A673 (cell line): ENCODE measurements at regions not wholly inside any gene's neighbourhood (a gene's known extent, or its start where the extent isn't known, plus 50 kb on each side); places are given as distances from the start of the nearest gene placed in this dataset.

Source experiments
- BruUV-seq: library from RNA; stranded (reverse); fragments of 400-500 nt; replicated peaks from 2 replicates; lab custom pipeline; 2021; lab: Mats Ljungman, UMichigan
- CTCF ChIA-PET: fragments of 300-600 bp; sonication (Branson Sonifier 250); formaldehyde crosslinking; loops from one replicate; lab custom pipeline; 2022; ENCODE audit warnings: antibody characterized with exemption; lab: Charles Lee
- POLR2A ChIA-PET: fragments of 300-600 bp; sonication (Branson Sonifier 250); formaldehyde crosslinking; loops from one replicate; lab custom pipeline; 2022; ENCODE audit warnings: antibody characterized with exemption; ENCODE audit not compliant: low non-redundant PET; lab: Charles Lee
- DNase-seq: peaks from one replicate; pipeline ENCODE4 v3.0.0-alpha.2; 2015; ENCODE audit warnings: low spot score
- H3K27ac ChIP-seq: fragments of 200-600 bp; sonication (generic); 2 replicates; pipeline ENCODE4 v1.5.1; 2016; ENCODE audit warnings: mixed run types, low read depth, mild to moderate bottlenecking, mixed read lengths, antibody characterized with exemption, low read length; ENCODE audit not compliant: poor library complexity, severe bottlenecking
- H3K27me3 ChIP-seq: fragments of 200-600 bp; sonication (generic); replicated peaks from 2 replicates; pipeline ENCODE4 v1.6.1; 2017; ENCODE audit warnings: mixed run types, low read depth, mild to moderate bottlenecking, mixed read lengths, antibody characterized with exemption, low read length; ENCODE audit not compliant: insufficient read depth, poor library complexity
- H3K36me3 ChIP-seq: fragments of 200-600 bp; sonication (generic); 2 replicates; pipeline ENCODE4 v1.6.1; 2016; ENCODE audit warnings: mixed run types, mild to moderate bottlenecking, mixed read lengths, antibody characterized with exemption, low read length; ENCODE audit not compliant: insufficient read depth, poor library complexity, severe bottlenecking
- H3K4me1 ChIP-seq: fragments of 200-600 bp; sonication (generic); 2 replicates; pipeline ENCODE4 v1.6.1; 2017; ENCODE audit warnings: mixed run types, mild to moderate bottlenecking, mixed read lengths, antibody characterized with exemption, low read length; ENCODE audit not compliant: insufficient read depth, poor library complexity, severe bottlenecking
- H3K4me3 ChIP-seq: fragments of 200-600 bp; sonication (generic); 2 replicates; pipeline ENCODE4 v1.5.1; 2016; ENCODE audit warnings: low read depth, mixed run types, mild to moderate bottlenecking, mixed read lengths, low read length; ENCODE audit not compliant: poor library complexity, severe bottlenecking
- H3K9me3 ChIP-seq: fragments of 200-600 bp; sonication (generic); 2 replicates; pipeline ENCODE4 v1.6.1; 2016; ENCODE audit warnings: mixed run types, low read depth, mild to moderate bottlenecking, mixed read lengths, antibody characterized with exemption, low read length; ENCODE audit not compliant: poor library complexity, severe bottlenecking
- EZH2 ChIP-seq: fragments of 200-600 bp; sonication (generic); IDR thresholded peaks from 2 replicates; pipeline ENCODE4 v1.6.1; 2017; ENCODE audit warnings: borderline replicate concordance, low read depth, mild to moderate bottlenecking, mixed read lengths, antibody characterized with exemption, low read length; ENCODE audit not compliant: poor library complexity, severe bottlenecking
- intact Hi-C: fragments of 100-400 bp; cut with micrococcal nuclease; formaldehyde crosslinking; loops from one replicate; pipeline ENCODE4 v1.10.0; 2022; ENCODE audit not compliant: unreplicated experiment
- TF ChIP-seq, protein P1 (sequence below): fragments of 300-800, 200-600 bp; sonication (generic); conservative IDR thresholded peaks from 2 replicates; pipeline ENCODE4 v1.5.1; 2017; ENCODE audit warnings: low read depth, mild to moderate bottlenecking, antibody characterized with exemption, low read length, moderate library complexity, mixed read lengths

DNA sequence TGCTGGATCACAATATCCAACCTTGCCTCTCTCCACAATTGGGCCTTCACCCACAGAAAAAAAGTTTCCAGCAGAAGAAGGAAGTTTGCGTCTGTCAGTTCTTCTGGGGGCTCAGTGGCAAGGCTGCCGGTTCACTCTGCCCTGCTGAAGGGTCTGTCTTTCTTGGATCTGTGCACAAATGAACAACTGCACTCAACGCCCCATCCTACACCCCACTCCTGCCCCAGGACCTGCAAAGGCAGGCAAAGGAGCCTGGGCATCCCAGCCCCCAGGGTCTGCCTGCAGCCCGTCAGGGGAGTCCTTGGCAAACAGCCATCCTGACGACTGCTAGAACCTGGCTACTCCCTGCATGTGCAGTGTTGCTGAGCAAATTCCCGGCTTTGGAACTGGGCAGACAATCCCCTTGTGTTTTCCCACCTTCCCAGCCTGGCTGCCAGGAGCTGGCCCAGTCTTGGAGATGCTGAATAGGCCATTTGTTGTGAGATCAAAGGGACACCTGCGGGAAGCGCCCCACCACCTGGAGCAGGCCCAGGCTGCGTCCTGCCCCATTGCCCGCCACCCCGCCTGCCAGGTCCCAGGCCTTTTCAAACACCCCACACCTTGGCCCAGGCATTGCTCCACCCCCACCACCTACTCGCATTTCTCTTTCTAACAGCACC lies 311.9 kb downstream of the BCL11B start:
- CTCF ChIA-PET, result no interaction called here
- Histone ChIP-seq H3K4me1 (no peaks in the 10 kb centered on the region), H3K4me3 (no peak overlapping the region), H3K27me3 (no peaks in the 10 kb centered on the region), H3K9me3 (no peaks in the 10 kb centered on the region), H3K27ac (no peak overlapping the region), H3K36me3 (no peaks in the 10 kb centered on the region)
- DNase-seq, result no peak
- TF ChIP-seq, protein P1, sequence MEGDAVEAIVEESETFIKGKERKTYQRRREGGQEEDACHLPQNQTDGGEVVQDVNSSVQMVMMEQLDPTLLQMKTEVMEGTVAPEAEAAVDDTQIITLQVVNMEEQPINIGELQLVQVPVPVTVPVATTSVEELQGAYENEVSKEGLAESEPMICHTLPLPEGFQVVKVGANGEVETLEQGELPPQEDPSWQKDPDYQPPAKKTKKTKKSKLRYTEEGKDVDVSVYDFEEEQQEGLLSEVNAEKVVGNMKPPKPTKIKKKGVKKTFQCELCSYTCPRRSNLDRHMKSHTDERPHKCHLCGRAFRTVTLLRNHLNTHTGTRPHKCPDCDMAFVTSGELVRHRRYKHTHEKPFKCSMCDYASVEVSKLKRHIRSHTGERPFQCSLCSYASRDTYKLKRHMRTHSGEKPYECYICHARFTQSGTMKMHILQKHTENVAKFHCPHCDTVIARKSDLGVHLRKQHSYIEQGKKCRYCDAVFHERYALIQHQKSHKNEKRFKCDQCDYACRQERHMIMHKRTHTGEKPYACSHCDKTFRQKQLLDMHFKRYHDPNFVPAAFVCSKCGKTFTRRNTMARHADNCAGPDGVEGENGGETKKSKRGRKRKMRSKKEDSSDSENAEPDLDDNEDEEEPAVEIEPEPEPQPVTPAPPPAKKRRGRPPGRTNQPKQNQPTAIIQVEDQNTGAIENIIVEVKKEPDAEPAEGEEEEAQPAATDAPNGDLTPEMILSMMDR, result no peak
- no peak for TF ChIP-seq EZH2
- intact Hi-C loops, result no loop called here
- BruUV-seq, result no TSS peak
- POLR2A ChIA-PET, result no interaction called here

- Histone ChIP-seq H3K4me3 (no peak overlapping the region), H3K27me3 (no peaks in the 10 kb centered on the region), H3K4me1 (no peaks in the 10 kb centered on the region), H3K27ac (no peak overlapping the region), H3K36me3 (no peaks in the 10 kb centered on the region), H3K9me3 (no peaks in the 10 kb centered on the region)
- intact Hi-C loops, result no loop called here
- TF ChIP-seq EZH2, result no peak
- TF ChIP-seq, protein P1, result no peak
- BruUV-seq, result no TSS peak
- no peak for DNase-seq
- POLR2A ChIA-PET, result no interaction called here
- CTCF ChIA-PET, result no interaction called here
Observed at GRCh38 chr14:98960617-98961013, 311.4 kb downstream of the BCL11B start.

GRCh38 chr14:98961191-98961590 lies 310.8 kb downstream of the BCL11B start:
- DNase-seq, result no peak
- intact Hi-C loops, result no loop called here

More at GRCh38 chr14:98961191-98961590, 310.8 kb downstream of the BCL11B start:
- H3K27me3 ChIP-seq, result no peaks in the 10 kb centered on the region
- ChIA-PET CTCF (no interaction called here), POLR2A (no interaction called here)
- H3K9me3 ChIP-seq, result no peaks in the 10 kb centered on the region
- H3K36me3 ChIP-seq, result no peaks in the 10 kb centered on the region
- no peak overlapping the region for H3K4me3 ChIP-seq
- no peak overlapping the region for H3K27ac ChIP-seq
- no TSS peak for BruUV-seq
- TF ChIP-seq, protein P1, result no peak
- no peak for TF ChIP-seq EZH2
- H3K4me1 ChIP-seq, result no peaks in the 10 kb centered on the region
